Suprapubic skin (tissue), 3 donors: ENCODE measurements at regions not wholly inside any gene's neighbourhood (a gene's known extent, or its start where the extent isn't known, plus 50 kb on each side); places are given as distances from the start of the nearest gene placed in this dataset.

ENCODE experiments used
- CTCF ChIP-seq, 2 donors: fragments of 200-600 bp in 1 of 2; fragments of 450-650 bp in 1 of 2; sonication (generic) in 1 of 2; IDR thresholded peaks; one replicate each; pipeline ENCODE4 v1.5.1; 2016 to 2019; ENCODE audit warnings: antibody characterized with exemption in 2 of 2, mild to moderate bottlenecking in 1 of 2, moderate library complexity in 1 of 2
- EP300 ChIP-seq: sonication (generic); formaldehyde crosslinking; IDR thresholded peaks from one replicate; pipeline ENCODE4 v1.6.1; 2017; ENCODE audit warnings: antibody characterized with exemption
- POLR2A ChIP-seq, 2 donors: fragments of 450-650 bp; IDR thresholded peaks; one replicate each; pipeline ENCODE4 v1.6.1; 2017; ENCODE audit warnings: antibody characterized with exemption in 2 of 2, mild to moderate bottlenecking in 2 of 2, moderate library complexity in 2 of 2

- TF ChIP-seq POLR2A (IDR thresholded peaks at IDR 0.05) (no peak), CTCF (IDR thresholded peaks at IDR 0.05) (no peak), EP300 (no peak)
Observed at GRCh38 chr1:175839779-175840669, 96.6 kb upstream of the TNR start.
